H9 (cell line): ENCODE measurements at regions not wholly inside any gene's neighbourhood (a gene's known extent, or its start where the extent isn't known, plus 50 kb on each side); places are given as distances from the start of the nearest gene placed in this dataset.

ENCODE experiments used
- DNase-seq: peaks from one replicate; pipeline ENCODE4 v3.0.0-alpha.2; 2017
- H2AFZ ChIP-seq: one replicate; pipeline ENCODE4 v1.6.1; 2013; ENCODE audit warnings: mild to moderate bottlenecking, low read length, control low read depth, moderate library complexity
- H2AK5ac ChIP-seq: 2 replicates; pipeline ENCODE4 v1.6.1; 2013; ENCODE audit warnings: low read length, control low read depth, mixed read lengths; ENCODE audit not compliant: insufficient read length
- H2BK120ac ChIP-seq: one replicate; pipeline ENCODE4 v1.6.1; 2013; ENCODE audit warnings: low read depth, mild to moderate bottlenecking, low read length, control low read depth, inconsistent platforms; ENCODE audit not compliant: poor library complexity, severe bottlenecking
- H2BK12ac ChIP-seq: 2 replicates; pipeline ENCODE4 v1.6.1; 2013; ENCODE audit warnings: low read length, control low read depth, mixed read lengths, low read depth; ENCODE audit not compliant: insufficient read length
- H2BK15ac ChIP-seq: 2 replicates; pipeline ENCODE4 v1.6.1; 2013; ENCODE audit warnings: low read depth, low read length, control low read depth
- H2BK20ac ChIP-seq: one replicate; pipeline ENCODE4 v1.6.1; 2013; ENCODE audit warnings: low read depth, mild to moderate bottlenecking, low read length, control low read depth, inconsistent platforms; ENCODE audit not compliant: poor library complexity, severe bottlenecking
- H2BK5ac ChIP-seq: 2 replicates; pipeline ENCODE4 v1.6.1; 2013; ENCODE audit warnings: low read length, control low read depth, mixed read lengths; ENCODE audit not compliant: insufficient read length
- H3K14ac ChIP-seq: 2 replicates; pipeline ENCODE4 v1.6.1; 2013; ENCODE audit warnings: low read length, control low read depth; ENCODE audit not compliant: insufficient read depth
- H3K18ac ChIP-seq: 2 replicates; pipeline ENCODE4 v1.6.1; 2013; ENCODE audit warnings: low read depth, mild to moderate bottlenecking, mixed read lengths, low read length, control low read depth; ENCODE audit not compliant: insufficient read length
- H3K23ac ChIP-seq: 2 replicates; pipeline ENCODE4 v1.6.1; 2013; ENCODE audit warnings: low read length, control low read depth, mixed read lengths, low read depth; ENCODE audit not compliant: insufficient read length
- H3K23me2 ChIP-seq: 2 replicates; pipeline ENCODE4 v1.6.1; 2013; ENCODE audit warnings: low read depth, mild to moderate bottlenecking, mixed read lengths, low read length, control low read depth; ENCODE audit not compliant: insufficient read length, poor library complexity, severe bottlenecking
- H3K27ac ChIP-seq: 2 replicates; pipeline ENCODE4 v1.5.1; 2013; ENCODE audit warnings: low read length, control low read depth, mixed read lengths, low read depth; ENCODE audit not compliant: insufficient read length
- H3K27me3 ChIP-seq: 2 replicates; pipeline ENCODE4 v1.6.1; 2013; ENCODE audit warnings: low read length, control low read depth, inconsistent platforms; ENCODE audit not compliant: insufficient read depth
- H3K4ac ChIP-seq: 2 replicates; pipeline ENCODE4 v1.6.1; 2013; ENCODE audit warnings: low read depth, mild to moderate bottlenecking, control low read depth, inconsistent platforms, low read length, moderate library complexity
- H3K4me1 ChIP-seq: 2 replicates; pipeline ENCODE4 v1.6.1; 2013; ENCODE audit warnings: low read length, control low read depth, inconsistent platforms; ENCODE audit not compliant: insufficient read depth
- H3K4me2 ChIP-seq: 2 replicates; pipeline ENCODE4 v1.6.1; 2013; ENCODE audit warnings: low read length, control low read depth, mixed read lengths; ENCODE audit not compliant: insufficient read length, insufficient read depth
- H3K56ac ChIP-seq: 2 replicates; pipeline ENCODE4 v1.6.1; 2013; ENCODE audit warnings: low read depth, mild to moderate bottlenecking, mixed read lengths, low read length, control low read depth; ENCODE audit not compliant: insufficient read length
- H3K79me1 ChIP-seq: 2 replicates; pipeline ENCODE4 v1.6.1; 2013; ENCODE audit warnings: low read depth, mild to moderate bottlenecking, moderate library complexity, low read length, control low read depth, inconsistent platforms; ENCODE audit not compliant: insufficient read depth, poor library complexity, severe bottlenecking
- H3K79me2 ChIP-seq: 2 replicates; pipeline ENCODE4 v1.6.1; 2013; ENCODE audit warnings: low read length, control low read depth, inconsistent platforms; ENCODE audit not compliant: insufficient read depth
- H3K9ac ChIP-seq: 2 replicates; pipeline ENCODE4 v1.6.1; 2013; ENCODE audit warnings: low read length, control low read depth, mixed read lengths; ENCODE audit not compliant: insufficient read length; ENCODE audit errors: extremely low read depth
- H3K9me3 ChIP-seq: one replicate; pipeline ENCODE4 v1.6.1; 2013; ENCODE audit warnings: low read depth, low read length, inconsistent platforms; ENCODE audit not compliant: control insufficient read depth
- H3T11ph ChIP-seq: one replicate; pipeline ENCODE4 v1.6.1; 2013; ENCODE audit warnings: mild to moderate bottlenecking, low read length, control low read depth, inconsistent platforms
- H4K20me1 ChIP-seq: one replicate; pipeline ENCODE4 v1.6.1; 2013; ENCODE audit not compliant: control insufficient read depth, insufficient read length, insufficient read depth
- H4K5ac ChIP-seq: 2 replicates; pipeline ENCODE4 v1.6.1; 2013; ENCODE audit warnings: low read depth, mild to moderate bottlenecking, mixed read lengths, low read length, control low read depth; ENCODE audit not compliant: insufficient read length
- H4K8ac ChIP-seq: replicated peaks from 2 replicates; pipeline ENCODE4 v1.6.1; 2013; ENCODE audit warnings: low read length, control low read depth, mixed read lengths, low read depth; ENCODE audit not compliant: insufficient read length
- H4K91ac ChIP-seq: 2 replicates; pipeline ENCODE4 v1.6.1; 2013; ENCODE audit warnings: low read depth, mild to moderate bottlenecking, moderate library complexity, mixed read lengths, low read length, control low read depth; ENCODE audit not compliant: insufficient read length
- H3K27ac Mint-ChIP-seq, 3 experiments: 2 replicates in 2 of 3; 3 replicates in 1 of 3; pipeline ENCODE4 v1.8.0; 2020 to 2021; ENCODE audit warnings: mixed read lengths in 3 of 3, mild to moderate bottlenecking in 1 of 3, moderate library complexity in 1 of 3
- H3K27me3 Mint-ChIP-seq: 2 replicates; pipeline ENCODE4 v1.8.0; 2021; ENCODE audit warnings: low read depth, mild to moderate bottlenecking, moderate library complexity, mixed read lengths
- H3K36me3 Mint-ChIP-seq, 3 experiments: 2 replicates in 2 of 3; 3 replicates in 1 of 3; pipeline ENCODE4 v1.8.0; 2020 to 2021; ENCODE audit warnings: low read depth in 3 of 3, mixed read lengths in 3 of 3; ENCODE audit not compliant: insufficient read depth in 1 of 3
- H3K4me1 Mint-ChIP-seq, 2 experiments: 2 replicates each; pipeline ENCODE4 v1.8.0; 2020; ENCODE audit warnings: mixed read lengths in 2 of 2
- H3K4me3 Mint-ChIP-seq, 2 experiments: 2 replicates in 1 of 2; 3 replicates in 1 of 2; pipeline ENCODE4 v1.8.0; 2020 to 2021; ENCODE audit warnings: mild to moderate bottlenecking in 2 of 2, mixed read lengths in 2 of 2, moderate library complexity in 1 of 2
- H3K9me3 Mint-ChIP-seq, 2 experiments: 2 replicates in 1 of 2; 3 replicates in 1 of 2; pipeline ENCODE4 v1.8.0; 2020; ENCODE audit warnings: mild to moderate bottlenecking in 2 of 2, mixed read lengths in 2 of 2, moderate library complexity in 1 of 2
- WGBS: extraction: QIAGEN DNeasy Blood & Tissue Kit; methylation state at CpG from one replicate; pipeline ENCODE4 v1.1.7; 2013; ENCODE audit warnings: missing lambda C conversion rate, low lambda C conversion rate, mixed read lengths; ENCODE audit not compliant: insufficient read length; ENCODE audit errors: extremely low coverage; 5-methylcytosine and 5-hydroxymethylcytosine counted together
- TF ChIP-seq, protein P1 (sequence below): fragments of 200-600 bp; sonication (generic); conservative IDR thresholded peaks from 3 replicates; pipeline ENCODE4 v1.8.0; 2021; ENCODE audit warnings: antibody characterized with exemption, mild to moderate bottlenecking

DNA sequence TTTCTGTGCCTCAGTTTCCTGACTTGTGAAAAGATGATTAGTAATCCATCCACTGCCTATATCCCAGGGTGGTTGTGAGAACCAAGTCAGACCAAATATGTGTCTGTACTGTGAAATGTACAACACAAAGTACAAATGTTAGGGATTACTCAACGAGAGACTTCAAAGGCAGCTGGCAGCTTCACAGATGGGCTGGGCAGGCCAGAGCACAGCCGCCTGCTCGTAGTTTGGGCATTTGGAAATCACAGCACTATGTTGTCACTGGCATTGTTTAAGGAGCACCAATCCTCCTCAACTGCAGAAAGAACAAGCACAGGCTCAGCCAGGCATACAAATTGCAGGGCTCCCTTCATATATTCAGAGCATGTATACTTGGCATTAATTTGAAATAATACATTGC, 64.5 kb upstream of the C10orf90 start:
- Histone ChIP-seq H3K9ac (no peak overlapping the region), H3K23ac (no peak overlapping the region), H2BK12ac (no peak overlapping the region), H3K56ac (no peak overlapping the region), H4K91ac (no peak overlapping the region), H2BK120ac (no peak overlapping the region), H3K14ac (no peak overlapping the region), H2AFZ (no peak overlapping the region), H4K20me1 (no peaks in the 10 kb centered on the region), H2BK20ac (no peak overlapping the region), H2AK5ac (no peak overlapping the region), H3K4me1 (no peaks in the 10 kb centered on the region), H4K8ac (no peak overlapping the region), H3K4ac (no peak overlapping the region), H3K9me3 (no peaks in the 10 kb centered on the region), H3K4me2 (no peak overlapping the region), H2BK5ac (no peak overlapping the region), H3K23me2 (no peaks in the 10 kb centered on the region), H3K27ac (no peak overlapping the region), H3T11ph (no peak overlapping the region), H4K5ac (no peak overlapping the region), H3K79me2 (no peaks in the 10 kb centered on the region), H3K79me1 (no peaks in the 10 kb centered on the region), H2BK15ac (no peak overlapping the region), H3K27me3 (no peaks in the 10 kb centered on the region), H3K18ac (no peak overlapping the region)
- Mint-ChIP-seq H3K36me3 (no peaks in the 10 kb centered on the region), H3K27ac (no peak overlapping the region), H3K27me3 (no peaks in the 10 kb centered on the region), H3K4me3 (no peak overlapping the region), H3K9me3 (no peaks in the 10 kb centered on the region), H3K4me1 (peaks cover 3 to 9% of the 10 kb centered on the region in 2 experiments; a peak in 2 of 4 replicates)
- TF ChIP-seq, protein P1, sequence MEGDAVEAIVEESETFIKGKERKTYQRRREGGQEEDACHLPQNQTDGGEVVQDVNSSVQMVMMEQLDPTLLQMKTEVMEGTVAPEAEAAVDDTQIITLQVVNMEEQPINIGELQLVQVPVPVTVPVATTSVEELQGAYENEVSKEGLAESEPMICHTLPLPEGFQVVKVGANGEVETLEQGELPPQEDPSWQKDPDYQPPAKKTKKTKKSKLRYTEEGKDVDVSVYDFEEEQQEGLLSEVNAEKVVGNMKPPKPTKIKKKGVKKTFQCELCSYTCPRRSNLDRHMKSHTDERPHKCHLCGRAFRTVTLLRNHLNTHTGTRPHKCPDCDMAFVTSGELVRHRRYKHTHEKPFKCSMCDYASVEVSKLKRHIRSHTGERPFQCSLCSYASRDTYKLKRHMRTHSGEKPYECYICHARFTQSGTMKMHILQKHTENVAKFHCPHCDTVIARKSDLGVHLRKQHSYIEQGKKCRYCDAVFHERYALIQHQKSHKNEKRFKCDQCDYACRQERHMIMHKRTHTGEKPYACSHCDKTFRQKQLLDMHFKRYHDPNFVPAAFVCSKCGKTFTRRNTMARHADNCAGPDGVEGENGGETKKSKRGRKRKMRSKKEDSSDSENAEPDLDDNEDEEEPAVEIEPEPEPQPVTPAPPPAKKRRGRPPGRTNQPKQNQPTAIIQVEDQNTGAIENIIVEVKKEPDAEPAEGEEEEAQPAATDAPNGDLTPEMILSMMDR, result no peak
- DNase-seq, result no peak
- WGBS, result no CpG with 5 or more reads among the region's 3 CpGs
